Mammary epithelial cell (primary cell): ENCODE measurements at regions not wholly inside any gene's neighbourhood (a gene's known extent, or its start where the extent isn't known, plus 50 kb on each side); places are given as distances from the start of the nearest gene placed in this dataset.
"Not testable (repeated sequence)": the region's sequence is repeated elsewhere in the genome, so short reads cannot be mapped to it uniquely, and the experiment has no call there.

Experiments used
- EZH2 ChIP-seq: IDR thresholded peaks from 2 replicates; pipeline ENCODE4 v1.6.1; 2012; ENCODE audit warnings: low read length, inconsistent platforms, borderline replicate concordance
- TF ChIP-seq, protein P1 (sequence below), 2 donors: IDR thresholded peaks in 1 of 2; conservative IDR thresholded peaks in 1 of 2; 2 replicates each; pipeline ENCODE4 v1.5.1; 2011 to 2012; ENCODE audit warnings: inconsistent platforms in 2 of 2, low read length in 2 of 2, mild to moderate bottlenecking in 2 of 2, control low read depth in 1 of 2, low read depth in 1 of 2; ENCODE audit not compliant: insufficient read depth in 1 of 2; ENCODE audit errors: extremely low read depth in 1 of 2

DNA sequence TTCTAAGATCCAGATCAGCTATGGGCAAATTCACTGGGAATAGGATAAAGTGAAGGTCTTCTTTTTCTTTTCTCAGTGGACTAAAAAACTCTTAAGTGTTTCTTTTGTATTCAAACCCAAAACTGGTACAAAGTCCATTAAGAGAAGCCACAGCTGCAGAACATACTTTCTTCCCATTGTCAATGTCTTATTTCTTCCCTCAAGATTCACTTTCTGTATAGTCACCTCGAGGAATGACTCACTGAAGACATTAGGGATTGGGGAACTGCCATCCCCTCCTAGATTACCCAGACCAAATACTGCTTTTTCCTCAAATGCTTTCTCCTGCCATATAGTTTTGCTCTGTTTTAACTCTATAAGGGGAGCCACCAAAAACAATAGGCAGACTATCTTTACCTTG lies 117.4 kb upstream of the SYT13 start:
- TF ChIP-seq, protein P1, sequence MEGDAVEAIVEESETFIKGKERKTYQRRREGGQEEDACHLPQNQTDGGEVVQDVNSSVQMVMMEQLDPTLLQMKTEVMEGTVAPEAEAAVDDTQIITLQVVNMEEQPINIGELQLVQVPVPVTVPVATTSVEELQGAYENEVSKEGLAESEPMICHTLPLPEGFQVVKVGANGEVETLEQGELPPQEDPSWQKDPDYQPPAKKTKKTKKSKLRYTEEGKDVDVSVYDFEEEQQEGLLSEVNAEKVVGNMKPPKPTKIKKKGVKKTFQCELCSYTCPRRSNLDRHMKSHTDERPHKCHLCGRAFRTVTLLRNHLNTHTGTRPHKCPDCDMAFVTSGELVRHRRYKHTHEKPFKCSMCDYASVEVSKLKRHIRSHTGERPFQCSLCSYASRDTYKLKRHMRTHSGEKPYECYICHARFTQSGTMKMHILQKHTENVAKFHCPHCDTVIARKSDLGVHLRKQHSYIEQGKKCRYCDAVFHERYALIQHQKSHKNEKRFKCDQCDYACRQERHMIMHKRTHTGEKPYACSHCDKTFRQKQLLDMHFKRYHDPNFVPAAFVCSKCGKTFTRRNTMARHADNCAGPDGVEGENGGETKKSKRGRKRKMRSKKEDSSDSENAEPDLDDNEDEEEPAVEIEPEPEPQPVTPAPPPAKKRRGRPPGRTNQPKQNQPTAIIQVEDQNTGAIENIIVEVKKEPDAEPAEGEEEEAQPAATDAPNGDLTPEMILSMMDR (conservative IDR thresholded peaks at IDR 0.05 in 1 of 2, IDR thresholded peaks at IDR 0.05 in 1 of 2; ENCODE audit: extremely low read depth in 1 of 2, insufficient read depth in 1 of 2, low read depth in 1 of 2, low read length in 2 of 2) = not testable (repeated sequence)
- not testable (repeated sequence) for TF ChIP-seq EZH2
